Subcutaneous abdominal adipose tissue (tissue), 5 donors: ENCODE measurements at regions not wholly inside any gene's neighbourhood (a gene's known extent, or its start where the extent isn't known, plus 50 kb on each side); places are given as distances from the start of the nearest gene placed in this dataset.

Source experiments
- H3K27ac ChIP-seq: one replicate; pipeline ENCODE4 v1.7.0; 2013; ENCODE audit warnings: low read depth, mild to moderate bottlenecking, inconsistent platforms, low read length, moderate library complexity
- H3K27me3 ChIP-seq, 5 donors: one replicate each; pipeline ENCODE4 v1.7.0; 2013; ENCODE audit warnings: low read length in 5 of 5, inconsistent platforms in 1 of 5; ENCODE audit not compliant: control insufficient read depth in 5 of 5, insufficient read depth in 4 of 5
- H3K36me3 ChIP-seq, 5 donors: one replicate each; pipeline ENCODE4 v1.7.0; 2013; ENCODE audit warnings: low read length in 5 of 5; ENCODE audit not compliant: control insufficient read depth in 5 of 5, insufficient read depth in 5 of 5
- H3K4me1 ChIP-seq, 5 donors: one replicate each; pipeline ENCODE4 v1.7.0; 2013; ENCODE audit warnings: low read length in 5 of 5, mild to moderate bottlenecking in 3 of 5, moderate library complexity in 1 of 5; ENCODE audit not compliant: control insufficient read depth in 5 of 5, insufficient read depth in 5 of 5
- H3K4me3 ChIP-seq, 5 donors: one replicate each; pipeline ENCODE4 v1.7.0; 2013; ENCODE audit warnings: low read length in 5 of 5, low read depth in 1 of 5
- H3K9ac ChIP-seq, 5 donors: one replicate each; pipeline ENCODE4 v1.7.0; 2013; ENCODE audit warnings: low read length in 5 of 5, mild to moderate bottlenecking in 4 of 5, moderate library complexity in 3 of 5
- H3K9me3 ChIP-seq, 5 donors: one replicate each; pipeline ENCODE4 v1.7.0; 2013; ENCODE audit warnings: low read length in 5 of 5; ENCODE audit not compliant: control insufficient read depth in 5 of 5
- donor health status: healthy.
- donor health status: healthy.
- donor health status: healthy.
- donor health status: healthy.
- donor health status: healthy.

DNA sequence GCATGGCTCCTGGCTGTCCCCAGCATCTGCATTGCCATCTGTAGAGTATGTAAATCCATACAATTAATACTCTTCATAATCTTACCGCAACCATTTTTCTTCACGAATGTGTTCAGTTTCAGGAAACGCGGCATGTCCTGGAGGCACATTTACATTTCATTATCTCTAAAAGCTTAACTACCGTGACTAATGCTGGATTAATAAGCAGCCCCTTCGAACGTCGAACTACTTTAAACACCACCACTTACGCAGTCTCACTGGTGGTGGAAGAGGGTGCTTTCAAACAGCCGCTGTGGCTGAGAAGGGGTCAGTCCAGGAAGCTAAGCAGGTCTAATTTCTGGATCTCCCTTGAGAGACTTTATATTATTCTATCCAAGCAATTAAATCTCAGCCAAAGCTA is 85.6 kb downstream of the C5orf15 start:
- H3K27ac ChIP-seq = no peak overlapping the region
- H3K4me3 ChIP-seq = no peak overlapping the region
- H3K36me3 ChIP-seq = no peaks in the 10 kb centered on the region
- no peaks in the 10 kb centered on the region for H3K9me3 ChIP-seq
- H3K27me3 ChIP-seq = peaks cover 0 to 6% (median 2%) of the 10 kb centered on the region in 5 donors
- H3K4me1 ChIP-seq = peaks cover 0 to 15% (median 12%) of the 10 kb centered on the region in 5 donors
- no peak overlapping the region for H3K9ac ChIP-seq

DNA sequence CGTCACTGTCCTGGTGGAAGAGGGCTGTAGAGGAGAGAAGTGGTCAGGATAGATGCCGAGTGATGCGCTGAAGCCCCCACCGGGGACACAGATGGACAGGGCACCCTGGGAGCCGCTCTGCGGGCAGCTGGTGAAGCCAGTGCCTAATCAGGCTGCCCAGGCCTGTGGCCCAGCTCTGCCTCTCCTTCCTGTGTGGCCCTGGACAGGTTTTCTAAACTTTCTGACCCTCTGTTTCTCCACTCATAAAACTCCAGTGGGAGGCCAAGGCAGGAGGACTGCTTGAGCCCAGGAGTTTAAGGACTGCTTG is 86.1 kb downstream of the C5orf15 start:
- H3K27ac ChIP-seq = no peak overlapping the region
- H3K27me3 ChIP-seq = peaks cover 0 to 6% (median 2%) of the 10 kb centered on the region in 5 donors
- no peaks in the 10 kb centered on the region for H3K9me3 ChIP-seq
- H3K4me3 ChIP-seq = no peak overlapping the region
- H3K9ac ChIP-seq = no peak overlapping the region
- peaks cover 0 to 15% (median 12%) of the 10 kb centered on the region in 5 donors for H3K4me1 ChIP-seq
- H3K36me3 ChIP-seq = no peaks in the 10 kb centered on the region

DNA sequence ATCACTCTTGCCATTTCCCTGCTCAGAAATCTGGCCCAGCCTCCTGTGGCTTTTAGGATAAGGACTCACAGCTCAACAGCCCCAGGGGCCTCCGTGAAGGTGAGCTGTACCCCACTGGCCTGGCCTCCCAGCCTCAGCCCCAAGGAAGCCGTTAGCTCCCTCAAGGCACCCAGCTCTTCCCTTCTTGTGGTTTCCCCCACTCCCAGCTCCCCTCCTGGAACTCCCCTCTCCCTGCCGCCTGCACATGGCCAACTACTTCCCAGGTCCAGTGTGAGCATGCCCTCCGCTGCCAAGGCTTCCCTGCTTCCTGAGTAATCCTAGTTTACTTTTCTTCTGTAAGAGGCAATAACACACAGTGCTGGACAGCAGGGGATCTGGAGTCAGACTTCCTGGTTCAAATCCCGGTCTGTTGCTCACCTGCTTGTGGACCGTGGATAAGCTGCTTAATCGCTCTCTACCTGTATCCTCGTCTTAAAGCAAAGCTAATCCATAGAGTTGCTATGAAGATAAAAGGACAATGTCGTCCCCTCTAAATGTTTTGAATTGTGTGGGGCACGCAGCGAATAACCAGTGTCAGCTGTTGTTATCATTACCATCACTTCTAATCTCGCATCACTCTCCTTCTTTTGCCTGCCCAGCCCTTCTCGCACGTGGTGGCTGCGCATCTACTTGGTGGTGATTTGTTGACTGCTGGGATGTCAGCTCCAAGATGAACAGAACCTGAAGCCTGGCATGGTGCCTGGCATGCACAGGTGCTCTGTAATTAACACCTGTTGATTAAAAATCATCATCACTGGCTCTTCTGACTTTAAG is 86.6 kb downstream of the C5orf15 start:
- H3K27me3 ChIP-seq = peaks cover 0 to 6% (median 2%) of the 10 kb centered on the region in 5 donors
- no peaks in the 10 kb centered on the region for H3K9me3 ChIP-seq
- H3K36me3 ChIP-seq = no peaks in the 10 kb centered on the region
- H3K9ac ChIP-seq = no peak overlapping the region
- no peak overlapping the region for H3K27ac ChIP-seq
- H3K4me1 ChIP-seq = peaks cover 0 to 15% (median 12%) of the 10 kb centered on the region in 5 donors
- H3K4me3 ChIP-seq = no peak overlapping the region

DNA sequence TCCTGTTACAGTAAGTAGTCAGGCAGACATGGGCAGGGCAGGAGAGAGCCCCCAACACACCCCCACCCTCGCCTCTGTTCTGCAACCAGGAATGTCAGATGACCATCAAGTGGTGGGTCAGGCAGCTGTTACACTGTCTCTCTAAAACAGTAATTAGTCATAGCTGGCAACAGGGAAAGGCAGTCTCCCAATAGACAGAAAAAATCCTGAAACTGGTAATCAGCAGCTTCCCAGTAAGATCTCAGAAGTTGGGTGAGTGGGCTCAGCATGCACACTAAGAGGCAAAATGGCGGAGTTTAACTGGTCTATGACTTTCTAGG is 90.2 kb downstream of the C5orf15 start:
- peaks cover 0 to 6% (median 2%) of the 10 kb centered on the region in 5 donors for H3K27me3 ChIP-seq
- H3K4me3 ChIP-seq = no peak overlapping the region
- H3K27ac ChIP-seq = no peak overlapping the region
- H3K36me3 ChIP-seq = no peaks in the 10 kb centered on the region
- peaks cover 0 to 6% (median 5%) of the 10 kb centered on the region in 5 donors for H3K4me1 ChIP-seq
- H3K9me3 ChIP-seq = peaks cover 0 to 17% (median 6%) of the 10 kb centered on the region in 5 donors
- no peak overlapping the region for H3K9ac ChIP-seq

DNA sequence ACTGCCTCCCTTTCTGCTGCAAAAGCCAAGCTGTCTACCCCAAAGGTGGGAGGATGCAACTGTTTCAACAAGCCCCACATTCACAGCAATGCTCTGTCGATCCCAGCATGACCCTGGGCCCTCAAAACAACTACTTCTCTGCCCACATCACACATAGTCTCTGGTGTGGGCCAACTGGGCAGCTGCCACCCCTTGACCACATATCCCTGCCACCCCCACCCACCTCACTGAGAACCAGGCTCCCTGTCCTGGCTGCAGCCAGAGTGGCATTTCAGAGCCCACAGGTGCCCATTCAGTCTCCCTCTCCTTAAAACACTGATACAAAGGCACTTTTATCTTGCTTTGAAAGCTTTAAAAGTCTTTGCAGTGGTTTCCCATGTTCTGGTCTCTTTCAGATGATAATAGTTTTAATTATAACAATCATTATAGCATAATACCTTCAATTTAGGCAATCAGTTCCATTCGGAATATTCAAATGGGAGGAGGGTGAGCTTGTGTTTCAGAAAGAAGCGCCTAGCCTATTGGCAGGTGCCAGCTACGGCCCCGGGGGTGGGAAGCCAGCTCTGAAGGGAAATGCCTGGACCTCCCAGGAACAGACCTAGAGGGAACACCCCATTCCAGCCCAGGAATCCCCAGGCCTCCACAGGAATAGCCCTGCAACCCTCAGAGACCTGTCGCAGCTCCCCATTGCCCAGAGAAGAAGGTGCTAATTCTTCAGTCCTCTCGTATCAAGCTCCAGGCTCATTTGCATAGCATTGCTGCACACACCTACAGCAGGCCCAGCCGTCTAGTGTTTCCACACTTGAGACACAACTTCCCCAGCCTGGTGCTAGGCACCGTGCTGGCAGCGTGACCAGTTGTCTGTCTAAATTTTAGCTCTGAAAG is 90.8 kb downstream of the C5orf15 start:
- H3K36me3 ChIP-seq = no peaks in the 10 kb centered on the region
- H3K9ac ChIP-seq = no peak overlapping the region
- peaks cover 0 to 6% (median 5%) of the 10 kb centered on the region in 5 donors for H3K4me1 ChIP-seq
- no peak overlapping the region for H3K4me3 ChIP-seq
- H3K27me3 ChIP-seq = peaks cover 0 to 6% (median 0%) of the 10 kb centered on the region in 5 donors
- peaks cover 0 to 17% (median 6%) of the 10 kb centered on the region in 5 donors for H3K9me3 ChIP-seq
- no peak overlapping the region for H3K27ac ChIP-seq

DNA sequence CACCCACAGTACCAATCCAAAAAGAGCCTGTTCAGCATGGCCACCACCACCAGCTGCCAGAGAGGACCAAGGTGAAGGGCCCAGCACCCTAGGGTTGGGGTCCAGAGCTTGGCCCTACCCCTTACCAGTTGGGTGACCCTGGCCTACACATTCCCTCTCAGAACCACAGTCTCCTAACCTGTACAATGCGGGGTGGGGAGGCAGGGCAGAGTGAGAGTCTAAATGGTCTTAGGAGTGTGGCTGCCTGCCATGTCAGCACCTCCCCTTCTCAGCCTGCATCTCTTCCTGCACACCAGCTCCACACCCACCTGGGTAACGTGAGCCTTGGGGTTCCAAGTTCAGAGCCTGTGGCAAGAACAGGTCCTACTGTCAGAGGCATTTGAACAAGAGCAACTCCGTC is 92.2 kb downstream of the C5orf15 start:
- no peak overlapping the region for H3K9ac ChIP-seq
- peaks cover 0 to 3% (median 0%) of the 10 kb centered on the region in 5 donors for H3K27me3 ChIP-seq

DNA sequence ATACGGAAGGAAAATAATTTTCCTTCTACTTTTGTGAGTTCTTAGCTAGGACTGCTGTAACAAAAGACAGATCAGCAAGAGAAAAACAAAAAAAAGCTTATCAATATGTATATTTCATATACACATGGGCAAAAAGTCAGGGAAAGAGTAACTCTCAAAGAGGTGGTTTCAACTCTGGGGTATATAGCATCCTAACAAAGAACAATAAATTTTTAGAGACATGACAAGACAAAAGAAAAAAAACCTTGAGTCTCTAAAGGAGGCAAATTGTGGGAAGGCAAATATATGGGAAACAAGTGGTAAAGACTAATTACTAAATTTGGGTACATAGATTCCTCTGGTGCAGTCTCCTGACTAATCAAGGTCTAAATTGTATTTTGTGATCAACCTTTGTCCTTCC is 93.2 kb downstream of the C5orf15 start:
- Histone ChIP-seq H3K27me3 (no peaks in the 10 kb centered on the region), H3K4me3 (no peak overlapping the region), H3K27ac (no peak overlapping the region), H3K4me1 (peaks cover 0 to 6% (median 5%) of the 10 kb centered on the region in 5 donors), H3K9ac (no peak overlapping the region), H3K9me3 (peaks cover 0 to 17% (median 6%) of the 10 kb centered on the region in 5 donors), H3K36me3 (no peaks in the 10 kb centered on the region)

More for the DNA sequence above, 92.2 kb downstream of the C5orf15 start:
- peaks cover 0 to 17% (median 6%) of the 10 kb centered on the region in 5 donors for H3K9me3 ChIP-seq
- peaks cover 0 to 6% (median 5%) of the 10 kb centered on the region in 5 donors for H3K4me1 ChIP-seq
- H3K36me3 ChIP-seq = no peaks in the 10 kb centered on the region
- no peak overlapping the region for H3K4me3 ChIP-seq
- H3K27ac ChIP-seq = no peak overlapping the region

DNA sequence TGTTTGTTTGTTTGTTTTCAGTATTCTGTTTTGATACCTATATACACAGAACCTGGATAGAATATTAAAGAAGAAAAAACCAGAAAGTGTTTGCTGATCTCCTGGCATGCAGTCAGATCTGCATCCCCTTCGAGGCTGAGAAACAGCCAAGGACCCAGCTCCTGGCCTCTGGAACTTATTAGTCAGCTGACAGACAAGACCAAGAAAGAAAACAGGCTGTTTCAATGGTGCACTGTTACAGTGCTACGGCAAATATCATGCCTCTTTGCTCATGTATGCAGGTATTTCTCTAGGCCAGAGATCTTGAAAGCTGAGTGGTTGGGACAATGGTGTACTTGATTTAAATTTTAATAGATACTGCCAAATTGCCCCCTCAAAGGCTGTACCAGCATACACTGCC is 95.0 kb downstream of the C5orf15 start:
- Histone ChIP-seq H3K9me3 (peaks cover 0 to 17% (median 6%) of the 10 kb centered on the region in 5 donors), H3K27ac (no peak overlapping the region), H3K9ac (no peak overlapping the region), H3K36me3 (no peaks in the 10 kb centered on the region), H3K4me1 (peaks cover 2 to 11% (median 8%) of the 10 kb centered on the region in 5 donors), H3K27me3 (no peaks in the 10 kb centered on the region), H3K4me3 (no peak overlapping the region)

DNA sequence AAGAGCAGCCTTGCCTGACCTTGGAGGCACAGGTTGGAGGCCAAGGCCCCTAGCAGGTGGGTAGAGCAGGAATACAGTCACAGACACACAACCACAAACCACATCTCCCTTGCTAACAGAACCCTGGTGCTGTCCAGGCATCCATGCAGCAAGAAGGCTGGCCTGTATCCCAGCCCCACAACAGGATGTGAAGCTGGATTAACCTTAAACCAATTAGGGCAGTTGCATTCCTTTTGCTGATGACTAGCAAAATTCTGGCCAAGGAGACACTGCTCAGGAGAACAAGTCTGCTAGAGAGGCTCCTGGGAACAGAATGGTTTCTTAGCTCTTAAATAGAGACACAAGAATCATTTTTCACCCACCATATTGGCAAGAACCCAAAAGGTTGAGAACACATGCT is 97.8 kb downstream of the C5orf15 start:
- Histone ChIP-seq H3K9ac (no peak overlapping the region), H3K9me3 (peaks cover 0 to 9% (median under 1%) of the 10 kb centered on the region in 5 donors), H3K27me3 (no peaks in the 10 kb centered on the region), H3K27ac (no peak overlapping the region), H3K4me1 (peaks cover 2 to 11% (median 8%) of the 10 kb centered on the region in 5 donors), H3K4me3 (no peak overlapping the region), H3K36me3 (no peaks in the 10 kb centered on the region)
